ENCODE measurements at regions not wholly inside any gene's neighbourhood (a gene's known extent, or its start where the extent isn't known, plus 50 kb on each side); places are given as distances from the start of the nearest gene placed in this dataset.

- no peak for TF ChIP-seq EZH2 (IDR thresholded peaks at IDR 0.05)
- no peak for TF ChIP-seq POLR2AphosphoS5 (IDR thresholded peaks at IDR 0.05; ENCODE audit: borderline replicate concordance, low read depth, low read length)
- no peak for TF ChIP-seq FOXP2 (optimal IDR thresholded peaks at IDR 0.05; ENCODE audit: control extremely low read depth, extremely low read length, insufficient read depth)
Observed at GRCh38 chrX:128961290-128961689, 562.0 kb downstream of the SMARCA1 start.

Measured in SK-N-MC (cell line).